ENCODE measurements at regions not wholly inside any gene's neighbourhood (a gene's known extent, or its start where the extent isn't known, plus 50 kb on each side); places are given as distances from the start of the nearest gene placed in this dataset.

DNA sequence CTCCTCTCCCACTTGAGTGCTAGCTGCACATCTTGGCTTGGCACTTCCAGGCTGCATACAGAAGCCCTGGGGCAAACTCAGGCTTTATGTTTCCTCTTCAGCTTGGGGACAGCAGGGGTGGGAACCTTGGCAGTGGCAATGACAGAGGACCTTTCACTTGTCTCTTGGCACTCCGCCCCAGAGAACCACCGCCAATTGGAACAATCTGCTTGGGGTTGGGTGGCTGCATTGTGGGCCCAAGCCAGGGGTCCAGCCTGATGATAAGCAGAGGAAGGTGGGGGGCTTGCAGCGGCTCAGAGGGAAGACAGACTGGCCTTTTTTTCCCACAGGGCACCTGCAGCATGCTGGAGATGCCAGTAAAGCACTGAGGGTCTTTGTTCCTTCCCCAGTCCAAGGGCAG, 179.0 kb upstream of the NMUR2 start:
- DNase-seq (ENCODE audit: low read depth, low spot score) (no peak), FAIRE-seq (no peak)
- no peaks in the 10 kb centered on the region for H3K27me3 ChIP-seq (ENCODE audit: control insufficient read depth, extremely low read depth, insufficient read depth, low read length)
- H3K4me2 ChIP-seq (ENCODE audit: control insufficient read depth, extremely low read depth, insufficient read depth, low read depth, low read length): no peak overlapping the region
- TF ChIP-seq, protein P1, sequence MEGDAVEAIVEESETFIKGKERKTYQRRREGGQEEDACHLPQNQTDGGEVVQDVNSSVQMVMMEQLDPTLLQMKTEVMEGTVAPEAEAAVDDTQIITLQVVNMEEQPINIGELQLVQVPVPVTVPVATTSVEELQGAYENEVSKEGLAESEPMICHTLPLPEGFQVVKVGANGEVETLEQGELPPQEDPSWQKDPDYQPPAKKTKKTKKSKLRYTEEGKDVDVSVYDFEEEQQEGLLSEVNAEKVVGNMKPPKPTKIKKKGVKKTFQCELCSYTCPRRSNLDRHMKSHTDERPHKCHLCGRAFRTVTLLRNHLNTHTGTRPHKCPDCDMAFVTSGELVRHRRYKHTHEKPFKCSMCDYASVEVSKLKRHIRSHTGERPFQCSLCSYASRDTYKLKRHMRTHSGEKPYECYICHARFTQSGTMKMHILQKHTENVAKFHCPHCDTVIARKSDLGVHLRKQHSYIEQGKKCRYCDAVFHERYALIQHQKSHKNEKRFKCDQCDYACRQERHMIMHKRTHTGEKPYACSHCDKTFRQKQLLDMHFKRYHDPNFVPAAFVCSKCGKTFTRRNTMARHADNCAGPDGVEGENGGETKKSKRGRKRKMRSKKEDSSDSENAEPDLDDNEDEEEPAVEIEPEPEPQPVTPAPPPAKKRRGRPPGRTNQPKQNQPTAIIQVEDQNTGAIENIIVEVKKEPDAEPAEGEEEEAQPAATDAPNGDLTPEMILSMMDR (optimal IDR thresholded peaks at IDR 0.05 in 1 of 3, IDR thresholded peaks at IDR 0.05 in 1 of 3, conservative IDR thresholded peaks at IDR 0.05 in 1 of 3; ENCODE audit: extremely low read depth in 1 of 3, insufficient read depth in 2 of 3, low read length in 3 of 3): no peak
- no peak for TF ChIP-seq EZH2 (IDR thresholded peaks at IDR 0.05; ENCODE audit: low read length)
- H2AFZ ChIP-seq (ENCODE audit: control insufficient read depth, low read length): no peak overlapping the region
- no peak overlapping the region for H3K27ac ChIP-seq (ENCODE audit: control insufficient read depth, insufficient read depth, low read length)
- dilution Hi-C loops (cut with MboI; ENCODE audit: extremely low pct_ligation_motif_present, low sequenced_read_pairs): no loop called here
- no peaks in the 10 kb centered on the region for H3K79me2 ChIP-seq (ENCODE audit: control insufficient read depth, insufficient read depth, low read length)
- no peaks in the 10 kb centered on the region for H3K36me3 ChIP-seq (ENCODE audit: control insufficient read depth in 2 of 2, extremely low read depth in 1 of 2, insufficient read depth in 2 of 2, low read length in 2 of 2)
- H3K9me3 ChIP-seq (ENCODE audit: control insufficient read depth, low read depth, low read length): no peaks in the 10 kb centered on the region
- H3K4me1 ChIP-seq (ENCODE audit: control insufficient read depth, extremely low read depth, insufficient read depth, low read length): no peaks in the 10 kb centered on the region
- no peaks in the 10 kb centered on the region for H4K20me1 ChIP-seq (ENCODE audit: control insufficient read depth, extremely low read depth, insufficient read depth, low read length)
- no peak overlapping the region for H3K9ac ChIP-seq (ENCODE audit: control insufficient read depth, extremely low read depth, insufficient read depth, low read length)
- H3K4me3 ChIP-seq (ENCODE audit: control insufficient read depth in 2 of 3, extremely low read depth in 1 of 3, insufficient read depth in 2 of 3, low read depth in 1 of 3, low read length in 3 of 3): no peak overlapping the region
- H3K9me1 ChIP-seq (ENCODE audit: control insufficient read depth, extremely low read depth, insufficient read depth, low read length): no peaks in the 10 kb centered on the region

DNA sequence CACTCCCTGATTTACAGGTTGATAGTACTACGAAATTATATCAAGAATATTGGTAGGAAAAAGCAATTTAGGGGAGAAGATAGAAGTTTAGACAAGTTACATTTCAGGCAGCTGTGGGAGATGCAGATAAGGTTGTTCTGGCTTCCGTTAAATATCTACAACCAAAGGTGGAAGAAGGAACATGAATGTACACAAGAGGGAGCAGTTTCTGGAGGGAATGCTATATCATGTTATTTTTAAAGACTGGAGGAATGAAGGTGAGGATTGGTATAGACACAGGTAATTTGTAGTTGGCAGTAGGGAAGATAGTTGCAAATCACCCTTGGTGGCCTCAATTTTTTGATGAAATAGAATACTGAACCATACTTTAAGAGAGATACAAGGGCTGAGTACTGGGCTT, 187.3 kb upstream of the NMUR2 start:
- H4K20me1 ChIP-seq (ENCODE audit: control insufficient read depth, extremely low read depth, insufficient read depth, low read length): no peaks in the 10 kb centered on the region
- no peaks in the 10 kb centered on the region for H3K27me3 ChIP-seq (ENCODE audit: control insufficient read depth, extremely low read depth, insufficient read depth, low read length)
- no peaks in the 10 kb centered on the region for H3K4me1 ChIP-seq (ENCODE audit: control insufficient read depth, extremely low read depth, insufficient read depth, low read length)
- no peaks in the 10 kb centered on the region for H3K79me2 ChIP-seq (ENCODE audit: control insufficient read depth, insufficient read depth, low read length)
- no peak overlapping the region for H3K4me2 ChIP-seq (ENCODE audit: control insufficient read depth, extremely low read depth, insufficient read depth, low read depth, low read length)
- no peaks in the 10 kb centered on the region for H3K36me3 ChIP-seq (ENCODE audit: control insufficient read depth in 2 of 2, extremely low read depth in 1 of 2, insufficient read depth in 2 of 2, low read length in 2 of 2)
- no peak overlapping the region for H3K4me3 ChIP-seq (ENCODE audit: control insufficient read depth in 2 of 3, extremely low read depth in 1 of 3, insufficient read depth in 2 of 3, low read depth in 1 of 3, low read length in 3 of 3)
- TF ChIP-seq, protein P1 (optimal IDR thresholded peaks at IDR 0.05 in 1 of 3, IDR thresholded peaks at IDR 0.05 in 1 of 3, conservative IDR thresholded peaks at IDR 0.05 in 1 of 3; ENCODE audit: extremely low read depth in 1 of 3, insufficient read depth in 2 of 3, low read length in 3 of 3): peak in 2 of 3 experiments; percentile 18 to 28
- no peak for TF ChIP-seq EZH2 (IDR thresholded peaks at IDR 0.05; ENCODE audit: low read length)
- DNase-seq (ENCODE audit: low read depth, low spot score) (no peak), FAIRE-seq (no peak)
- no peaks in the 10 kb centered on the region for H3K9me1 ChIP-seq (ENCODE audit: control insufficient read depth, extremely low read depth, insufficient read depth, low read length)
- H3K9me3 ChIP-seq (ENCODE audit: control insufficient read depth, low read depth, low read length): no peaks in the 10 kb centered on the region
- H3K9ac ChIP-seq (ENCODE audit: control insufficient read depth, extremely low read depth, insufficient read depth, low read length): no peak overlapping the region
- H2AFZ ChIP-seq (ENCODE audit: control insufficient read depth, low read length): no peak overlapping the region
- dilution Hi-C loops (cut with MboI; ENCODE audit: extremely low pct_ligation_motif_present, low sequenced_read_pairs): no loop called here
- H3K27ac ChIP-seq (ENCODE audit: control insufficient read depth, insufficient read depth, low read length): no peak overlapping the region
